NB4 (cell line): ENCODE measurements at regions not wholly inside any gene's neighbourhood (a gene's known extent, or its start where the extent isn't known, plus 50 kb on each side); places are given as distances from the start of the nearest gene placed in this dataset.

Source experiments
- DNase-seq: peaks from one replicate; pipeline ENCODE4 v3.0.0; 2010; ENCODE audit warnings: low read depth
- H3K4me3 ChIP-seq: one replicate; pipeline ENCODE4 v1.5.1; 2011; ENCODE audit warnings: mild to moderate bottlenecking, low read depth, low read length, moderate library complexity
- MYC ChIP-seq: IDR thresholded peaks from 2 replicates; pipeline ENCODE4 v1.6.1; 2011; ENCODE audit warnings: low read depth, low read length
- POLR2A ChIP-seq: IDR thresholded peaks from 2 replicates; pipeline ENCODE4 v1.6.1; 2011; ENCODE audit warnings: mild to moderate bottlenecking; ENCODE audit not compliant: insufficient read length; ENCODE audit errors: extremely low read depth
- TF ChIP-seq, protein P1 (sequence below): IDR thresholded peaks from 2 replicates; pipeline ENCODE4 v1.6.1; 2011; ENCODE audit warnings: low read depth, low read length
- TF ChIP-seq, protein P2 (sequence below): IDR thresholded peaks from one replicate; pipeline ENCODE4 v1.5.1; 2012; ENCODE audit warnings: low read depth, low read length

DNA sequence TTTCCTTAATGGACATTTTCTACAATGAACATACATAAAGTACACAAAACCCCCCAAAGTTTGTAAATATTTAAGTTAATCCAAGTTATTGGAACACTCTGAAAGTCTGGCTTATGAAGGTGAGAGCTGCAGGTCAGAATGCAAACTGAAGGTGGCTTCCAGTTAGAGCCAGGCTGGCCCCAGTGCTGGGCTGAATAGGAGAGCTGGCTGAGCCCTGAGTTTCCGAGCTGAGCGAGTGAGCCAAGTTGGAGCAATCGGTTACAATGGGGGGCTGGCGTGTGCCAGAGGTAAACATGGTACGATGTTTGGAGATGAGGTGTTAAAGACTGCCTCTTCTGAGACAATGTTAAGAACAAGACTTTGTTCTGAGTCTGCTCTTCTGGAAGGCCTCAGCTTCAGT lies 230.8 kb upstream of the MCTP2 start:
- DNase-seq, result no peak
- H3K4me3 ChIP-seq, result no peak overlapping the region
- TF ChIP-seq, protein P1, sequence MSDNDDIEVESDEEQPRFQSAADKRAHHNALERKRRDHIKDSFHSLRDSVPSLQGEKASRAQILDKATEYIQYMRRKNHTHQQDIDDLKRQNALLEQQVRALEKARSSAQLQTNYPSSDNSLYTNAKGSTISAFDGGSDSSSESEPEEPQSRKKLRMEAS, result no peak
- TF ChIP-seq, protein P2, sequence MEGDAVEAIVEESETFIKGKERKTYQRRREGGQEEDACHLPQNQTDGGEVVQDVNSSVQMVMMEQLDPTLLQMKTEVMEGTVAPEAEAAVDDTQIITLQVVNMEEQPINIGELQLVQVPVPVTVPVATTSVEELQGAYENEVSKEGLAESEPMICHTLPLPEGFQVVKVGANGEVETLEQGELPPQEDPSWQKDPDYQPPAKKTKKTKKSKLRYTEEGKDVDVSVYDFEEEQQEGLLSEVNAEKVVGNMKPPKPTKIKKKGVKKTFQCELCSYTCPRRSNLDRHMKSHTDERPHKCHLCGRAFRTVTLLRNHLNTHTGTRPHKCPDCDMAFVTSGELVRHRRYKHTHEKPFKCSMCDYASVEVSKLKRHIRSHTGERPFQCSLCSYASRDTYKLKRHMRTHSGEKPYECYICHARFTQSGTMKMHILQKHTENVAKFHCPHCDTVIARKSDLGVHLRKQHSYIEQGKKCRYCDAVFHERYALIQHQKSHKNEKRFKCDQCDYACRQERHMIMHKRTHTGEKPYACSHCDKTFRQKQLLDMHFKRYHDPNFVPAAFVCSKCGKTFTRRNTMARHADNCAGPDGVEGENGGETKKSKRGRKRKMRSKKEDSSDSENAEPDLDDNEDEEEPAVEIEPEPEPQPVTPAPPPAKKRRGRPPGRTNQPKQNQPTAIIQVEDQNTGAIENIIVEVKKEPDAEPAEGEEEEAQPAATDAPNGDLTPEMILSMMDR, result no peak
- TF ChIP-seq MYC (no peak), POLR2A (no peak)

DNA sequence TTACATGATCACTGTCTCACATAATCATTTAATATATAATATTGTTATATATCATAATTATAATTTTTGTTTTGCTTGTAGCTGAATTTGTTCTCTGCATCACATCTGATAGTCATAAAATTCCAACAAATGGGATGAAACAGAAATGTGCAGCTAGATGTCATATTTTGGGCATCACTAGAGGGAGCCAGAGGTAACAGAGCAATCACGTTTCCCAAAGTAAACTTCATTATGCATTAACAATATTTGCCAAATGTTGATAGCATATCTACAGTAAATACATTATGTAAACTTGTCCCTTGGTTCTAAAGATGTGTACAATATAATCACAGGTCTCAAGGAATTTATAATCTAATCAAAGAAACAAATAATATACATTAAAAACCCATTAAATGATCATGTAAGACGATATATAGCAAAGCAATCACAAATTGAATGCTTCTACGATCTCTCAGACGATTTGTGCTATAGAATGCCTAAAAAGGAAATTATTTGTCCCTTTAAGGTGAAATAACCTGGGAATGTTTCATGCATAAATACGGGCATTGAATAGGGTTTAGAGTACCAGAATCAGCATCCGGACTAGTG lies 234.2 kb upstream of the MCTP2 start:
- DNase-seq, result peak; percentile 27
- H3K4me3 ChIP-seq, result no peak overlapping the region
- TF ChIP-seq, protein P2, result peak; percentile 81
- TF ChIP-seq MYC, result no peak

DNA sequence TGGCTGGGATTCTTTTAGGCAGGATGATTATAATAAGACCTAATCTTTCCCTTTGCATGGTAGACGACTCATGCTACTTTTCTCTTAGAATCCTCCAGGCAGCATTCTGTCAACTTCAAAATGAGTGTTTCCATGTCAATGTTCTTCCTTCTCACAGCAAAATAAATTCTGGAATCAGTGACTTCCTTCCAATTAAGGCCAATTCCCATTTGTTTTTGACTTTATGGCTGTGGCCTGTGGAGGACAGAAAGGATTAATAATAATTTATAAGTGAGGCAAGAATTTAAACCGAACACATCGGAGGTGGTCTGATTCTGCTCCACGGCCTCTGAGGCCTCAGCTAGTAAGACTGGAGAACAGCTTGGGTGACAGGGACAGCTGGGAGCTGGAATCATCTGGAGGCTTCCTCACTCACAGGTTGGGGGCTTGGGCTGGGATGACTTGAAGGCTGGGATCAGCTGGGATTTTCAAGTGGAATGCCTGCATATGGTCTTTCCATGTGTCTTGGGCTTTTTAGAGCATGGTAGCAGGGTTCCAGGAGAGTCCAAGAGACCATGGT lies 241.8 kb upstream of the MCTP2 start:
- H3K4me3 ChIP-seq, result no peak overlapping the region
- TF ChIP-seq POLR2A (no peak), MYC (no peak)
- DNase-seq, result no peak

DNA sequence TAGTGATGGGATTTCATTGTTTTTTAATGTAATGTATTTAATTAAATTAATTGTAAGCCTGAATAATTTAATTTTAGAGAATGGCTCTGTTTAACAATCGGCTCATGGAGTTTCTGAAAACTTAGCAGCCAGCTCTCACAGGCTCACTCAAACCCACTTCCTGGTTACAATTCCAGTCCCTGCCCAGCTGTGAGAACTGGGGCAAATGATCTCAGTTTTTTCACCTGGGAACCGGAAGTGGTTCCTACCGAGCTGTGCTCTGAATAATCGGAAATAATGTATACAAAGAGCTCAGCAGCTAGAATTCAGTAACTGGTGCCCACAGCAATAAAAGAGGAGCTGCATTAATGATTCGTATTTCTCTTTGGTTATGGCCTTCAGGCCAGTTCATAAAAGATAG lies 244.3 kb upstream of the MCTP2 start:
- TF ChIP-seq, protein P1, result no peak
- TF ChIP-seq, protein P2, result no peak
- no peak for TF ChIP-seq POLR2A
- no peak for TF ChIP-seq MYC
- no peak overlapping the region for H3K4me3 ChIP-seq
- DNase-seq, result no peak

DNA sequence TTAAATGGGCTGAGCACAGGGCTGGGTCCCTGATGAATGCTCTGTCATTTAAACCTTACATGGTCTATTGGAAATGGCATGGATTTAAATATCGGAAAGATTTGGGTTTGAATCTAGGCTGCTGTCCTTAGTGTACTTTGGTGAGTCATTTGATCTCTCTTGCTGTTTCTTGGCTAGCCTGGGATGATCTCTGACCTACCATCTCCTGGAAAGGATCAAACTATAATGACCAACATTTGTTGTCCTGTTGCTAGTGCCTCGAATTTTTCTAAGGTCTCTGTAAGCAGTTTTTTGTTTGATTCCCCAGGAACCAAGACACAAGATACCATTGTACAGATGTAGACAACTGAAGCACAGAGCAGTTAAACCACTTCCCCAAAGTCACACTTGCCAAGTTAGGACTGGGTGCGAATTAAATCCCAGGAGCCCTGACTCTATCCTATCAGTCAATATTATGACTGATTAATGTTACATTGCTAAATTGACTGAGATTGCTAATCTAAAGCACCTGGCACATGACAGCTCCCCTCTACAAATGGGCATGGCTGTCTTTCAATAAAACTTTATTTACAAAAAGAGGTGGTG lies 244.9 kb upstream of the MCTP2 start:
- DNase-seq, result no peak
- no peak overlapping the region for H3K4me3 ChIP-seq
- no peak for TF ChIP-seq POLR2A
- TF ChIP-seq, protein P1, result no peak
- no peak for TF ChIP-seq MYC
- TF ChIP-seq, protein P2, result no peak

DNA sequence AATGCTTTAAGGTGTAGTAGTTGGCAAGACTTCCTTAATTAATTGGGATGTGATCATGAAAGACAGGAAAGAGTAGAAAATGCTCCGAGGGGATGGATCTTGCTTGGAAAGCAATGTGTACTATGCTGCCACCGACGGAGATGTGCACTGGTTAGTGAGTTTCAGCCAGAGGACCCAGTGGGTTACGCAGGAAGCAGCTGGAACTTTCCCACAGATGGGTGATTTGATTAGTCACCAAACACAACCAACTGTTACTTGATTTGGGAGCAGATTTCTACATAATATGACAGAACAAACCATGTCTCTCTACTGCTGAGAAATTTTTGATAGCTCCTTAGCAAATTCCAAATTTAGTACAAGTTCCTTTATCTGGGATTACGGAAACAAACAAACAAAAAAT lies 245.4 kb upstream of the MCTP2 start:
- DNase-seq, result peak; percentile 18
- no peak overlapping the region for H3K4me3 ChIP-seq
- TF ChIP-seq MYC, result no peak
- TF ChIP-seq, protein P1, result no peak
- TF ChIP-seq, protein P2, result no peak
- no peak for TF ChIP-seq POLR2A
